Cardiac fibroblast (primary cell): ENCODE measurements at regions not wholly inside any gene's neighbourhood (a gene's known extent, or its start where the extent isn't known, plus 50 kb on each side); places are given as distances from the start of the nearest gene placed in this dataset.

Experiments
- DNase-seq, 2 donors: peaks; one replicate each; pipeline versions ENCODE4 v3.0.0 to v3.0.0-alpha.2; 2010; ENCODE audit warnings: low read depth in 2 of 2
- H3K4me3 ChIP-seq, 2 donors: replicated peaks in 1 of 2; 1 replicate in 1 of 2; 2 replicates in 1 of 2; pipeline ENCODE4 v1.5.1; 2011; ENCODE audit warnings: low read depth in 2 of 2, low read length in 2 of 2, mild to moderate bottlenecking in 2 of 2, moderate library complexity in 1 of 2
- TF ChIP-seq, protein P1 (sequence below): IDR thresholded peaks from one replicate; pipeline ENCODE4 v1.5.1; 2011; ENCODE audit warnings: low read depth, mild to moderate bottlenecking, low read length, inconsistent platforms

DNA sequence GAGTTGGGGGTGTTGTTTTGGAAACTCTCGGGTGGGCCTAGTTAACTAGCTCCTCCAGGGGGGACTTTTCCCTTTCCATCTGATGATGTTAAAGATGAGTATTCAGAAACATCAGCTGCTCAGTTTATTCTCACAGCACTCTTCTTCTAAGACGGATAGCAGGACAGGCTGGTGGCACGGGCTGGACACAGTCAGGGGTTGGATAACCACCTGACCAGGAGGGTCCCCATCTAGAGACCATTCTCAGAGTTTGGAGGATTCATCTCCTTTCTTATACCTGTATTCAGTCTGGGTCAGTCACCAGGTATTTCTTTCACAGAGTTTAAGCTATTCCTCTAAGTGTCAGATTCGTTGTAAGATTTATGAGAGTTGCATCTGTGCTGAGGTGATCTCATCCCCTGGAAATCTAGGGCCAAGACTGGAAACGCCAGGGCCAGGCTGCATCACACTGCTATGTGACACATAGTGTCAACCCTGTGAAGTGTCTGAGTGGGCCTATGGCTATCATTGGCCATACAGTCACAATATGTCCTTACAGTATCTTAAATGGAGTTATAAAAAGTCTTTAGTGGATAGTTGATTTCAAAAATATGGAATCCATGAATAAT, 111.7 kb downstream of the FAM50B start:
- TF ChIP-seq, protein P1, sequence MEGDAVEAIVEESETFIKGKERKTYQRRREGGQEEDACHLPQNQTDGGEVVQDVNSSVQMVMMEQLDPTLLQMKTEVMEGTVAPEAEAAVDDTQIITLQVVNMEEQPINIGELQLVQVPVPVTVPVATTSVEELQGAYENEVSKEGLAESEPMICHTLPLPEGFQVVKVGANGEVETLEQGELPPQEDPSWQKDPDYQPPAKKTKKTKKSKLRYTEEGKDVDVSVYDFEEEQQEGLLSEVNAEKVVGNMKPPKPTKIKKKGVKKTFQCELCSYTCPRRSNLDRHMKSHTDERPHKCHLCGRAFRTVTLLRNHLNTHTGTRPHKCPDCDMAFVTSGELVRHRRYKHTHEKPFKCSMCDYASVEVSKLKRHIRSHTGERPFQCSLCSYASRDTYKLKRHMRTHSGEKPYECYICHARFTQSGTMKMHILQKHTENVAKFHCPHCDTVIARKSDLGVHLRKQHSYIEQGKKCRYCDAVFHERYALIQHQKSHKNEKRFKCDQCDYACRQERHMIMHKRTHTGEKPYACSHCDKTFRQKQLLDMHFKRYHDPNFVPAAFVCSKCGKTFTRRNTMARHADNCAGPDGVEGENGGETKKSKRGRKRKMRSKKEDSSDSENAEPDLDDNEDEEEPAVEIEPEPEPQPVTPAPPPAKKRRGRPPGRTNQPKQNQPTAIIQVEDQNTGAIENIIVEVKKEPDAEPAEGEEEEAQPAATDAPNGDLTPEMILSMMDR, result no peak
- no peak overlapping the region for H3K4me3 ChIP-seq
- DNase-seq, result peak in 1 of 2 donors; percentile 24

DNA sequence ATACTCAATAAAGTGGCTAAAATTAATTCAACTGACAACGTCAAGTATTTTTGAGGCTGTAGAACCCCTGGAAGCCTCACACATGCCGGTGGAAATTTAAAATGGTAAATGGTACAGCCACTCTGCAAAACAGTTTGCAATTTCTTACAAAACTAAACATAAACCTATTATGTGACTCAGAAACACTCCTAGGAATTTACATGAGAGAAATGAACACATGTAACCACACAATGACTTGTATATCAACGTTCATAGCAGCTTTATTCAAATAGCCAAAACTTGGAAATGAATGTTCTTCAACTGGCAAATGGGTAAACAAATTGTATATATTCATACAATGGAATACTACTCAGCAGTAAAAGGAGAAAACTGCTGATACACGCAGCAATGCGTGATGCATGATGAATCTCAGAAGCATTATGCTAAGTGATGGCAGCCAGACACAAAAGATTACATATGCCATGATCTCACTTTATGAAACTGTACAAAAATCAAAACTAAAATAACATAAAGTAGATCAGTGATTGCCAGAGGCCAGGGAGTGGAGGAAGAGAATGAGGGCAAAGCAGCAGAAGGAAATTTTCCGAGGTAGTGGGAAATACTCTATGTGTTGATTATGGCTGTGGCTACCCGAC, 112.5 kb downstream of the FAM50B start:
- TF ChIP-seq, protein P1, result no peak
- DNase-seq, result peak in 1 of 2 donors; percentile 24
- no peak overlapping the region for H3K4me3 ChIP-seq

- peak; percentile 20 to 55 for DNase-seq
- H3K4me3 ChIP-seq, result no peak overlapping the region
- TF ChIP-seq, protein P1, result no peak
Observed at GRCh38 chr6:3962291-3963280, 113.4 kb downstream of the FAM50B start.

GRCh38 chr6:3963426-3963825, 114.3 kb downstream of the FAM50B start:
- H3K4me3 ChIP-seq, result no peak overlapping the region
- no peak for DNase-seq
- TF ChIP-seq, protein P1, result no peak

DNA sequence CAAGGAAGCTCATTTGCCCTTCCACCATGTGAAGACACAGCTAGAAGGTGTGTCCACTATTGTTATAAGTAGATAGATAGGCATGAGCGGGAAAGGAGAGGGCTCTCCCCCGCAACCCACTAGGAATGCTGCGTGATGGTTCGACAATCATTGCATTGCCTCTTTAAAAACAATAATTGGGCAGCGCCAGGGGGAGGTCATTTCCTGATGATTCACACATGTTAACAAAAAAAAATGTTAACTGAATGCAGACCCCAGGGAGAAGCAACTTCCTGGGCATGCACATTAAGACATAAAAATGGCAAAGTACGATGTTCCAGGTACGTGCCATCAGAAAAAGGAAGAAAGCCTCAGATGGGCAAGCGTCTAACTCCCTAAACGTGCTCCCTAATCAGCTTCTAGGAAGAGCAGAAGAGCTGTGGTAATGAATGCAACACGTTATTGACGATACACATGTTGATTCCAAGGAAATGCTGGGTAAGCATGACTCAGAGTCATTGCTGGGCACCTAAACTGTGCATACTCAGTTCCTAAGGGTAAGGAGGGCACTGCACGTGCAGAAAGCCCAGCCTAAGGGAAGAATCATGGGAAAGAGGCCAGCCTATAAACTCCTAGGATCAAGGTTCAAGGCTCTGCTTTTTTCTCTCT, 113.7 kb downstream of the FAM217A start:
- TF ChIP-seq, protein P1, result no peak
- no peak overlapping the region for H3K4me3 ChIP-seq
- DNase-seq, result peak in 1 of 2 donors; percentile 32

GRCh38 chr6:3966426-3966825, 112.5 kb downstream of the FAM217A start:
- no peak for DNase-seq
- H3K4me3 ChIP-seq, result no peak overlapping the region
- TF ChIP-seq, protein P1, result no peak
